K562 (cell line): ENCODE measurements at regions not wholly inside any gene's neighbourhood (a gene's known extent, or its start where the extent isn't known, plus 50 kb on each side); places are given as distances from the start of the nearest gene placed in this dataset.

Experiments
- ATAC-seq: fragments of 200-7000 bp; cut with Tn5 transposase; 3 replicates; pipeline ENCODE4 v1.9.1; 2020; ENCODE audit warnings: moderate library complexity
- BruUV-seq: library from RNA; stranded (reverse); fragments of 400-500 nt; replicated peaks from 2 replicates; lab custom pipeline; 2021; lab: Mats Ljungman, UMichigan
- CTCF ChIA-PET: fragments of 300-600 bp; formaldehyde crosslinking; extraction: SDS; loops from one replicate; lab custom pipeline; 2021; ENCODE audit warnings: low intra/inter-chr PET ratio; lab: Yijun Ruan, JAX
- POLR2A ChIA-PET: fragments of 300-600, 350-650 bp; sonication (Branson Sonifier 250); formaldehyde crosslinking; extraction: SDS; loops from one replicate; lab custom pipeline; 2021; ENCODE audit warnings: antibody characterized with exemption, inconsistent platforms; lab: Yijun Ruan, JAX
- DNase-seq, 4 experiments: peaks; one replicate each; pipeline versions ENCODE4 v3.0.0 to v3.0.0-alpha.2; 2011 to 2018; ENCODE audit warnings: low spot score in 3 of 4, mixed read lengths in 3 of 4; ENCODE audit errors: extremely low read depth in 1 of 4
- FAIRE-seq: peaks from 2 replicates; lab custom pipeline; 2011; peaks lifted over from hg19 to GRCh38; lab: Jason Lieb, UNC
- H2AFZ ChIP-seq: 2 replicates; pipeline ENCODE4 v1.6.0; 2011; ENCODE audit warnings: low read depth, low read length, control low read depth, inconsistent platforms
- H3K27ac ChIP-seq: fragments of 200-600 bp; 3 replicates; pipeline ENCODE4 v1.8.0; 2011; ENCODE audit warnings: low read depth, mild to moderate bottlenecking, control low read depth, inconsistent platforms, low read length, moderate library complexity, mixed read lengths; ENCODE audit errors: extremely low read depth
- H3K27me3 ChIP-seq, 2 experiments: fragments of 300-600 bp in 1 of 2; 2 replicates in 1 of 2; 3 replicates in 1 of 2; pipeline versions ENCODE4 v1.6.0 to v1.8.0; 2011; ENCODE audit warnings: inconsistent platforms in 2 of 2, low read length in 2 of 2, mild to moderate bottlenecking in 1 of 2, mixed read lengths in 1 of 2, moderate library complexity in 1 of 2; ENCODE audit not compliant: control insufficient read depth in 2 of 2, insufficient read depth in 2 of 2
- H3K36me3 ChIP-seq: fragments of 300-600 bp; 3 replicates; pipeline ENCODE4 v1.8.0; 2011; ENCODE audit warnings: mild to moderate bottlenecking, low read length, inconsistent platforms; ENCODE audit not compliant: control insufficient read depth, insufficient read depth
- H3K4me1 ChIP-seq, 2 experiments: fragments of 200-600 bp in 1 of 2; replicated peaks in 1 of 2; 2 replicates in 1 of 2; 3 replicates in 1 of 2; pipeline versions ENCODE4 v1.5.1 to v1.8.0; 2011; ENCODE audit warnings: inconsistent platforms in 2 of 2, low read length in 2 of 2, mild to moderate bottlenecking in 1 of 2, mixed read lengths in 1 of 2, moderate library complexity in 1 of 2; ENCODE audit not compliant: control insufficient read depth in 2 of 2, insufficient read depth in 2 of 2
- H3K4me2 ChIP-seq: 2 replicates; pipeline ENCODE4 v1.6.1; 2011; ENCODE audit warnings: low read length, control low read depth, inconsistent platforms, mixed read lengths; ENCODE audit not compliant: insufficient read depth
- H3K4me3 ChIP-seq: fragments of 200-600 bp; sonication (generic), shearing (Covaris generic); 2 replicates; pipeline ENCODE4 v1.5.1; 2016; ENCODE audit warnings: control low read depth, inconsistent platforms
- H3K79me2 ChIP-seq: fragments of 200-600 bp; 3 replicates; pipeline ENCODE4 v1.8.0; 2011; ENCODE audit warnings: low read length, inconsistent platforms; ENCODE audit not compliant: control insufficient read depth, insufficient read depth
- H3K9ac ChIP-seq, 2 experiments: 2 replicates each; pipeline versions ENCODE4 v1.6.0 to v1.6.1; 2011; ENCODE audit warnings: low read depth in 2 of 2, low read length in 2 of 2, control low read depth in 1 of 2, inconsistent platforms in 1 of 2, mild to moderate bottlenecking in 1 of 2, mixed read lengths in 1 of 2; ENCODE audit not compliant: insufficient read depth in 1 of 2
- H3K9me1 ChIP-seq: one replicate; pipeline ENCODE4 v1.6.0; 2011; ENCODE audit warnings: inconsistent platforms, mild to moderate bottlenecking, low read length, moderate library complexity; ENCODE audit not compliant: control insufficient read depth, insufficient read depth
- H3K9me3 ChIP-seq: replicated peaks from 2 replicates; pipeline ENCODE4 v1.5.1; 2011; ENCODE audit warnings: low read depth, low read length, inconsistent platforms; ENCODE audit not compliant: control insufficient read depth, insufficient read depth
- H4K20me1 ChIP-seq: replicated peaks from 2 replicates; pipeline ENCODE4 v1.6.1; 2011; ENCODE audit warnings: low read length, inconsistent platforms, mixed read lengths; ENCODE audit not compliant: control insufficient read depth, insufficient read depth
- BHLHE40 ChIP-seq: IDR thresholded peaks from 2 replicates; pipeline ENCODE4 v1.6.1; 2011; ENCODE audit warnings: low read length, improper control_type of control experiment
- L3MBTL2 ChIP-seq: fragments of 450-650 bp; IDR thresholded peaks from 2 replicates; pipeline ENCODE4 v1.6.1; 2016; ENCODE audit warnings: mild to moderate bottlenecking, moderate library complexity
- PRMT5 ChIP-seq: sonication (generic); formaldehyde crosslinking; IDR thresholded peaks from 2 replicates; pipeline ENCODE4 v1.5.0; 2020; ENCODE audit warnings: missing genetic modification reagents
- ZC3H11A ChIP-seq: IDR thresholded peaks from 2 replicates; pipeline ENCODE4 v1.6.1; 2012; ENCODE audit warnings: low read depth, low read length, improper control_type of control experiment
- ZNF445 ChIP-seq: fragments of 250-450 bp; sonication (Bioruptor Pico); IDR thresholded peaks from 2 replicates; pipeline ENCODE4 v1.4.0; 2020; ENCODE audit warnings: low read depth, mild to moderate bottlenecking, moderate library complexity
- WGBS: fragments of 100-300 bp; shearing (Covaris generic); methylation state at CpG from one replicate; pipeline ENCODE4 v1.1.6; 2016; ENCODE audit warnings: low coverage, mixed read lengths; ENCODE audit not compliant: insufficient coverage; ENCODE audit errors: missing lambda C conversion rate; 5-methylcytosine and 5-hydroxymethylcytosine counted together
- in situ Hi-C: fragments of 300-500 bp; cut with MboI; formaldehyde crosslinking; loops from 4 replicates; pipeline ENCODE4 v1.15.0; 2018; ENCODE audit warnings: inconsistent platforms, mixed read lengths
- intact Hi-C: fragments of 100-400 bp; cut with micrococcal nuclease; formaldehyde crosslinking; loops from 2 replicates; pipeline ENCODE4 v1.14.2; 2022
- TF ChIP-seq, protein P1 (sequence below): sonication (generic); formaldehyde crosslinking; IDR thresholded peaks from 2 replicates; pipeline ENCODE4 v1.8.0; 2023; ENCODE audit warnings: mild to moderate bottlenecking, missing genetic modification reagents
- TF ChIP-seq, protein P2 (sequence below): sonication (generic); formaldehyde crosslinking; IDR thresholded peaks from 2 replicates; pipeline ENCODE4 v1.8.0; 2022; ENCODE audit warnings: missing genetic modification reagents, mild to moderate bottlenecking, moderate library complexity, borderline replicate concordance

DNA sequence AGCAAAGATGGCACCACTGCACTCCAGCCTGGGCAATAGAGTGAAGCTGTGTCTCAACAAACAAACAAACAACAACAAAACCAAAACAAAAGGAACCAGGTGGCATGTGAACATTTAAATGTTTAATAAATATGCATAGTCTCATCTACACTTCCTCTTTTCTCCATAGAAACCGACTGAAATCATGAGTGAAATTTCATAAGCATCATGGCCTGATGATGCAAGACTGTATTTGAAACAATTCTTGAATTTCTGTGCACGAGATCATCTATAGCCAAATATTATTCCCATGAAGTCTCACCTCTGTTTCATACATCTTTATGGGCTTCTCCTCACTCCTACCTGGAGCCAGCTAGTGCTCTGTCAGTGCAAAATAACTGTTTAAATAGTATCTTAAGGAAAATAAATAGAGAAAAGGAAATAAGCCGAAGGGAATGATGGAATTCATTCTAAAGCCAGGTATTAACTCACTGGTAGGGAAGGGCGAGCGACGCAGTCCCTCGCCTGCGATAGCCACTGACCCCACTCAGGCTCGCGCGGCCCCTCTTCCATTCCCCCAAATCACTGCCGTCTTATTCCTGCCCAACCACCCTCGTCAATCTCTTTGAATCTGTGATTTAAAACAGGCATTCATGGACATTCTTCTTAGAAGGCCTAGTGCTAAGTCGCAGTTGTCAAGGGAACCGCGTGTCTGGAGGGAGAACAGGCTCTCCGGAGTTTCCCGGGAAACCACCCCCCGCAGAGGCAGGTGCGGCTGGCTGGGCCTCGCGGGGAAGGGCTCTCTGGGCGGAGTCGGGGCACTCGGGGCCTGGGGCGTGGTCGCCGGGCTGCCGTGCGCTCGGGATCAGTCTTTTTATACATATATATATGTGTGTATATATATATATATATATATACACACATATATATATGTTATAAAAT is 52.4 kb upstream of the TRIM2 start (continued):
- TF ChIP-seq, protein P1, sequence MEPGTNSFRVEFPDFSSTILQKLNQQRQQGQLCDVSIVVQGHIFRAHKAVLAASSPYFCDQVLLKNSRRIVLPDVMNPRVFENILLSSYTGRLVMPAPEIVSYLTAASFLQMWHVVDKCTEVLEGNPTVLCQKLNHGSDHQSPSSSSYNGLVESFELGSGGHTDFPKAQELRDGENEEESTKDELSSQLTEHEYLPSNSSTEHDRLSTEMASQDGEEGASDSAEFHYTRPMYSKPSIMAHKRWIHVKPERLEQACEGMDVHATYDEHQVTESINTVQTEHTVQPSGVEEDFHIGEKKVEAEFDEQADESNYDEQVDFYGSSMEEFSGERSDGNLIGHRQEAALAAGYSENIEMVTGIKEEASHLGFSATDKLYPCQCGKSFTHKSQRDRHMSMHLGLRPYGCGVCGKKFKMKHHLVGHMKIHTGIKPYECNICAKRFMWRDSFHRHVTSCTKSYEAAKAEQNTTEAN (CRISPR knock-in tag), result no peak
- no peak for TF ChIP-seq ZC3H11A
- TF ChIP-seq, all 486 proteins: peak for 10

DNA sequence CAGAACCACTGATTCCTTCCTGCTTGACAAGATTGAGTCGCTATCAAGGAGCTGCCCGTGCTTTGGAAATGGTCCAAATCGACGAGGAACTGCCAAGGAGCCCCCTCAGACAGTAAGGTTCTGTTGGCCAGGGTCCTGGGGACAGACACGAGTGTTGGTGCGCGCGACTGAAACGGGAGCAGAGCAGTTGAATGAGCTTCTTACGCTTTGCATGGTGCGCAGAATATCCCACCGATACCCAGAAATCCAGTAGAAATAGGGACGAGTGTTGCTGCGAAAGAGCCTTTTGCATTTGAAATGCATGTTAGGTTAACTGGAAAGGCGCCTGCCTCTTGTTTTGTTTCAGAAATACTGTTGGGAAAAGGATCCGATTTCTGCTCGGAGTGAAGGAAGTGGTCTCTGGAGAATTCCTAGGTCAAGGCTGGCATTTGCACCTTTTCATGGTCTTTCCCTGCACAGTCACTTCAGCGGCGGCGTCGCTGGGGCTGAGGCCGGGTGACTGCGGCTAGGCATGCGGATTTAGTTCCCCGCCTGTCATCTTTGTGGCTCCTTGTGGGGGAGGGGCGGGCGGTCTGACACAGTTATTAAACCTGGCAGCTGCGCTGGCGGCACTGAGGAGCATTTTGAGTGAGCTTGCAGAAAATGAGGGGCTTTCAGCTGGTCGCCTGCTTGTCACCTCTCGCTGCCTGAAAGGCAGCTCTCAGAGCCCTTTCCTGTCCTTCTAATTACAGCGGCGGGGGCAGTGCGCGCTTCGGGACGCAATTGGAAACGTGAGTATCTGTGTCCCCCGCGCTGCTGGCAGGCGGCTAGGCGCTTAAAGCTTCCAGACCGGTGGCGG is 51.5 kb upstream of the TRIM2 start:
- no peak overlapping the region for H2AFZ ChIP-seq
- ChIA-PET CTCF (no interaction called here), POLR2A (interaction anchor here (0.5 to 0.7 kb wide), 2 partner anchors 40 to 57 kb away, joined by 3 to 4 read pairs; no protein-coding TSS in a partner anchor)
- DNase-seq (peak in 1 of 4 experiments; percentile 6), FAIRE-seq (no peak)
- no peaks in the 10 kb centered on the region for H3K9me1 ChIP-seq
- no peak overlapping the region for H3K9ac ChIP-seq
- H3K9me3 ChIP-seq, result no peaks in the 10 kb centered on the region
- in situ Hi-C loops, result loop anchor here (10.0 kb wide), 1 partner anchor 422 kb away; no protein-coding TSS in a partner anchor
- no peaks in the 10 kb centered on the region for H3K36me3 ChIP-seq
- peaks cover 11 to 12% of the 10 kb centered on the region in 2 experiments for H3K4me1 ChIP-seq
- no peak overlapping the region for H3K27ac ChIP-seq
- 0 out of 2 replicates have a peak, but pooled peaks have one; percentile 9 for TF ChIP-seq BHLHE40
- TF ChIP-seq L3MBTL2, result peak; percentile 64; the same call in 1 of the 2 replicates
- no peak for TF ChIP-seq ZNF445 (CRISPR knock-in tag)
- TF ChIP-seq PRMT5, result no peak
- TF ChIP-seq, protein P2, sequence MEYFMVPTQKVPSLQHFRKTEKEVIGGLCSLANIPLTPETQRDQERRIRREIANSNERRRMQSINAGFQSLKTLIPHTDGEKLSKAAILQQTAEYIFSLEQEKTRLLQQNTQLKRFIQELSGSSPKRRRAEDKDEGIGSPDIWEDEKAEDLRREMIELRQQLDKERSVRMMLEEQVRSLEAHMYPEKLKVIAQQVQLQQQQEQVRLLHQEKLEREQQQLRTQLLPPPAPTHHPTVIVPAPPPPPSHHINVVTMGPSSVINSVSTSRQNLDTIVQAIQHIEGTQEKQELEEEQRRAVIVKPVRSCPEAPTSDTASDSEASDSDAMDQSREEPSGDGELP (CRISPR knock-in tag), result peak; percentile 44; the same call in 1 of the 2 replicates
- TF ChIP-seq, all 486 proteins: peak for 3
- ATAC-seq, result no peak; the same call in 2 of the 3 replicates
- Histone ChIP-seq H4K20me1 (peaks cover 2% of the 10 kb centered on the region; the same call in 1 of the 2 replicates), H3K4me3 (peak overlapping the region; percentile 11; the same call in 1 of the 2 replicates), H3K79me2 (no peaks in the 10 kb centered on the region), H3K27me3 (peaks cover 25 to 35% of the 10 kb centered on the region in 2 experiments; a peak in 4 of 5 replicates), H3K4me2 (no peak overlapping the region)
- no TSS peak for BruUV-seq
- intact Hi-C loops, result no loop called here
- 19% methylated on average over 37 of the region's 44 CpGs for WGBS
